Lung (tissue), 11 donors: ENCODE measurements at regions not wholly inside any gene's neighbourhood (a gene's known extent, or its start where the extent isn't known, plus 50 kb on each side); places are given as distances from the start of the nearest gene placed in this dataset.

Experiments used
- ATAC-seq: fragments of 200-7000 bp; cut with Tn5 transposase; one replicate; pipeline ENCODE4 v1.9.1; 2020; ENCODE audit warnings: moderate number of reproducible peaks; ENCODE audit not compliant: insufficient read depth, low FRiP score
- DNase-seq, 3 donors: peaks; one replicate each; pipeline ENCODE4 v3.0.0-alpha.2; 2013 to 2017
- H3K27ac ChIP-seq, 2 donors: one replicate each; pipeline ENCODE4 v1.5.1; 2013; ENCODE audit warnings: mild to moderate bottlenecking in 2 of 2, moderate library complexity in 2 of 2, control low read depth in 1 of 2, inconsistent platforms in 1 of 2, low read depth in 1 of 2, low read length in 1 of 2
- H3K27me3 ChIP-seq, 3 donors: one replicate each; pipeline ENCODE4 v1.5.1; 2013; ENCODE audit warnings: low read length in 2 of 3; ENCODE audit not compliant: control insufficient read depth in 3 of 3, insufficient read depth in 3 of 3
- H3K36me3 ChIP-seq, 4 donors: one replicate each; pipeline ENCODE4 v1.5.1; 2013; ENCODE audit warnings: low read length in 4 of 4, mild to moderate bottlenecking in 1 of 4, moderate library complexity in 1 of 4; ENCODE audit not compliant: control insufficient read depth in 4 of 4, insufficient read depth in 4 of 4
- H3K4me1 ChIP-seq, 5 donors: one replicate each; pipeline ENCODE4 v1.5.1; 2013; ENCODE audit warnings: low read length in 5 of 5, mild to moderate bottlenecking in 2 of 5, moderate library complexity in 1 of 5; ENCODE audit not compliant: control insufficient read depth in 5 of 5, insufficient read depth in 5 of 5
- H3K4me3 ChIP-seq: one replicate; pipeline ENCODE4 v1.5.1; 2013; ENCODE audit warnings: mild to moderate bottlenecking, control low read depth, moderate library complexity
- H3K9ac ChIP-seq, 2 donors: one replicate each; pipeline ENCODE4 v1.5.1; 2013; ENCODE audit warnings: low read length in 2 of 2, control low read depth in 1 of 2; ENCODE audit not compliant: insufficient read depth in 1 of 2
- H3K9me3 ChIP-seq, 4 donors: one replicate each; pipeline ENCODE4 v1.5.1; 2013; ENCODE audit warnings: low read length in 3 of 4, mild to moderate bottlenecking in 1 of 4, moderate library complexity in 1 of 4; ENCODE audit not compliant: control insufficient read depth in 4 of 4, insufficient read depth in 3 of 4
- WGBS, 2 donors: extraction: QIAGEN DNeasy Blood & Tissue Kit; methylation state at CpG; one replicate each; pipeline ENCODE4 v1.1.7; 2013; 5-methylcytosine and 5-hydroxymethylcytosine counted together
- TF ChIP-seq, protein P1 (sequence below): IDR thresholded peaks from 2 replicates; pipeline ENCODE4 v1.5.1; 2012; ENCODE audit warnings: mild to moderate bottlenecking; ENCODE audit errors: control extremely low read depth, extremely low read depth
- donor health status: control.
- donor health status: control.
- donor health status: Bipolar disorder and iron deficiency.
- donor health status: healthy.
- donor health status: DM: yes; HTN: yes; CAD: no.

- H3K9me3 ChIP-seq = peaks cover 0 to 2% (median 0%) of the 10 kb centered on the region in 4 donors
- peaks cover 0 to 3% (median 0%) of the 10 kb centered on the region in 5 donors for H3K4me1 ChIP-seq
- H3K9ac ChIP-seq = no peak overlapping the region
- no peaks in the 10 kb centered on the region for H3K36me3 ChIP-seq
- no peak overlapping the region for H3K27ac ChIP-seq
- H3K4me3 ChIP-seq = no peak overlapping the region
- ATAC-seq = no peak
- TF ChIP-seq, protein P1, sequence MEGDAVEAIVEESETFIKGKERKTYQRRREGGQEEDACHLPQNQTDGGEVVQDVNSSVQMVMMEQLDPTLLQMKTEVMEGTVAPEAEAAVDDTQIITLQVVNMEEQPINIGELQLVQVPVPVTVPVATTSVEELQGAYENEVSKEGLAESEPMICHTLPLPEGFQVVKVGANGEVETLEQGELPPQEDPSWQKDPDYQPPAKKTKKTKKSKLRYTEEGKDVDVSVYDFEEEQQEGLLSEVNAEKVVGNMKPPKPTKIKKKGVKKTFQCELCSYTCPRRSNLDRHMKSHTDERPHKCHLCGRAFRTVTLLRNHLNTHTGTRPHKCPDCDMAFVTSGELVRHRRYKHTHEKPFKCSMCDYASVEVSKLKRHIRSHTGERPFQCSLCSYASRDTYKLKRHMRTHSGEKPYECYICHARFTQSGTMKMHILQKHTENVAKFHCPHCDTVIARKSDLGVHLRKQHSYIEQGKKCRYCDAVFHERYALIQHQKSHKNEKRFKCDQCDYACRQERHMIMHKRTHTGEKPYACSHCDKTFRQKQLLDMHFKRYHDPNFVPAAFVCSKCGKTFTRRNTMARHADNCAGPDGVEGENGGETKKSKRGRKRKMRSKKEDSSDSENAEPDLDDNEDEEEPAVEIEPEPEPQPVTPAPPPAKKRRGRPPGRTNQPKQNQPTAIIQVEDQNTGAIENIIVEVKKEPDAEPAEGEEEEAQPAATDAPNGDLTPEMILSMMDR = no peak
- WGBS, 2 donors = 58 to 64% methylated on average over 7 of the region's 7 CpGs
- DNase-seq = peak in 1 of 3 donors; percentile 1
- no peaks in the 10 kb centered on the region for H3K27me3 ChIP-seq
These were observed 50.4 kb upstream of the HS3ST2 start for GRCh38 chr16:22763437-22764080.
